ENCODE measurements at regions not wholly inside any gene's neighbourhood (a gene's known extent, or its start where the extent isn't known, plus 50 kb on each side); places are given as distances from the start of the nearest gene placed in this dataset.

- H3K4me3 ChIP-seq (ENCODE audit: low read length): no peak overlapping the region
- no peak for DNase-seq (ENCODE audit: low read depth)
- no peak for TF ChIP-seq CTCF (IDR thresholded peaks at IDR 0.05; ENCODE audit: insufficient read depth, low read depth, low read length, missing control alignments)
Observed at GRCh38 chr1:209094384-209094783, 489.1 kb upstream of the CAMK1G start.

GRCh38 chr1:209095627-209096595 is 487.6 kb upstream of the CAMK1G start:
- peak; percentile 80 for DNase-seq (ENCODE audit: low read depth)
- no peak for TF ChIP-seq CTCF (IDR thresholded peaks at IDR 0.05; ENCODE audit: insufficient read depth, low read depth, low read length, missing control alignments)
- H3K4me3 ChIP-seq (ENCODE audit: low read length): no peak overlapping the region

GRCh38 chr1:209100460-209100859 is 483.1 kb upstream of the CAMK1G start:
- H3K4me3 ChIP-seq (ENCODE audit: low read length): no peak overlapping the region
- no peak for TF ChIP-seq CTCF (IDR thresholded peaks at IDR 0.05; ENCODE audit: insufficient read depth, low read depth, low read length, missing control alignments)
- no peak for DNase-seq (ENCODE audit: low read depth)

GRCh38 chr1:209101106-209101505 is 482.4 kb upstream of the CAMK1G start:
- H3K4me3 ChIP-seq (ENCODE audit: low read length): no peak overlapping the region
- TF ChIP-seq CTCF (IDR thresholded peaks at IDR 0.05; ENCODE audit: insufficient read depth, low read depth, low read length, missing control alignments): no peak
- DNase-seq (ENCODE audit: low read depth): no peak

GRCh38 chr1:209102120-209102519 is 481.4 kb upstream of the CAMK1G start:
- no peak for DNase-seq (ENCODE audit: low read depth)
- no peak overlapping the region for H3K4me3 ChIP-seq (ENCODE audit: low read length)
- no peak for TF ChIP-seq CTCF (IDR thresholded peaks at IDR 0.05; ENCODE audit: insufficient read depth, low read depth, low read length, missing control alignments)

- DNase-seq (ENCODE audit: low read depth): no peak
- H3K4me3 ChIP-seq (ENCODE audit: low read length): no peak overlapping the region
- TF ChIP-seq CTCF (IDR thresholded peaks at IDR 0.05; ENCODE audit: insufficient read depth, low read depth, low read length, missing control alignments): no peak
Observed at GRCh38 chr1:209102531-209102930, 481.0 kb upstream of the CAMK1G start.

GRCh38 chr1:209103092-209103491 is 480.4 kb upstream of the CAMK1G start:
- no peak for DNase-seq (ENCODE audit: low read depth)
- no peak for TF ChIP-seq CTCF (IDR thresholded peaks at IDR 0.05; ENCODE audit: insufficient read depth, low read depth, low read length, missing control alignments)
- H3K4me3 ChIP-seq (ENCODE audit: low read length): no peak overlapping the region
